Calu3 (cell line): ENCODE measurements at regions not wholly inside any gene's neighbourhood (a gene's known extent, or its start where the extent isn't known, plus 50 kb on each side); places are given as distances from the start of the nearest gene placed in this dataset.
"Not testable (repeated sequence)": the region's sequence is repeated elsewhere in the genome, so short reads cannot be mapped to it uniquely, and the experiment has no call there.

Experiments
- BruUV-seq: library from RNA; stranded (reverse); fragments of 400-500 nt; replicated peaks from 2 replicates; lab custom pipeline; 2021; lab: Mats Ljungman, UMichigan
- CTCF ChIA-PET: fragments of 300-600 bp; sonication (Branson Sonifier 250); formaldehyde crosslinking; loops from one replicate; lab custom pipeline; 2022; ENCODE audit warnings: antibody characterized with exemption; lab: Charles Lee
- DNase-seq: peaks from one replicate; pipeline ENCODE4 v3.0.0; 2022
- H3K27ac Mint-ChIP-seq: one replicate; pipeline ENCODE4 v1.8.0; 2022; ENCODE audit warnings: mixed read lengths; ENCODE audit not compliant: unreplicated experiment
- H3K27me3 Mint-ChIP-seq: one replicate; pipeline ENCODE4 v1.8.0; 2022; ENCODE audit warnings: mixed read lengths; ENCODE audit not compliant: unreplicated experiment
- H3K36me3 Mint-ChIP-seq: one replicate; pipeline ENCODE4 v1.8.0; 2022; ENCODE audit warnings: mild to moderate bottlenecking, moderate library complexity, mixed read lengths; ENCODE audit not compliant: insufficient read depth, unreplicated experiment
- H3K4me1 Mint-ChIP-seq: one replicate; pipeline ENCODE4 v1.8.0; 2022; ENCODE audit warnings: mild to moderate bottlenecking, low read depth, mixed read lengths; ENCODE audit not compliant: unreplicated experiment
- H3K4me3 Mint-ChIP-seq: one replicate; pipeline ENCODE4 v1.8.0; 2022; ENCODE audit warnings: mild to moderate bottlenecking, low read depth, moderate library complexity, mixed read lengths; ENCODE audit not compliant: unreplicated experiment
- H3K9me3 Mint-ChIP-seq: one replicate; pipeline ENCODE4 v1.8.0; 2022; ENCODE audit warnings: low read depth, mixed read lengths; ENCODE audit not compliant: unreplicated experiment
- intact Hi-C: fragments of 100-400 bp; cut with micrococcal nuclease; formaldehyde crosslinking; loops from one replicate; pipeline ENCODE4 v1.10.0; 2022; ENCODE audit not compliant: unreplicated experiment
- TF ChIP-seq, protein P1 (sequence below): fragments of 200-600 bp; IDR thresholded peaks from one replicate; pipeline ENCODE4 v1.8.0; 2022; ENCODE audit warnings: antibody characterized with exemption; ENCODE audit not compliant: unreplicated experiment

DNA sequence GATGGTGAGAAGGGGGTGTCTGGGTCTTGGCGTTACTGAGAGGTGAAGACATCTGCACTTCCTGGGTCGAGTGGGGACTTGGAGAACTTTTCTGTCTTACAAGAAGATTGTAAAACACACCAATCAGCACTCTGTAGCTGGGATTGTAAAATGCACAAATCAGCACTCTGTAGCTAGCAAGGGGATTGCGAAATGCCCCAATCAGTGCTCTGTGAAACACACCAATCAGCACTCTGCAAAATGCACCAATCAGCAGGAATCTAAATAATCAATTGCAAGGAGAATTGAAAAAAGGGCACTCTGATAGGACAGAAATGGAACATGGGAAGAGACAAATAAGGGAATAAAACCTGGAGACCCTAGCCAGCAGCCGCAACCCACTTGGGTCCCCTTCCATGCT, 376.1 kb upstream of the SFSWAP start:
- BruUV-seq, result no TSS peak
- no peaks in the 10 kb centered on the region for H3K4me1 Mint-ChIP-seq
- CTCF ChIA-PET, result no interaction called here
- H3K4me3 Mint-ChIP-seq, result no peak overlapping the region
- H3K27me3 Mint-ChIP-seq, result peaks cover 64% of the 10 kb centered on the region
- TF ChIP-seq, protein P1, sequence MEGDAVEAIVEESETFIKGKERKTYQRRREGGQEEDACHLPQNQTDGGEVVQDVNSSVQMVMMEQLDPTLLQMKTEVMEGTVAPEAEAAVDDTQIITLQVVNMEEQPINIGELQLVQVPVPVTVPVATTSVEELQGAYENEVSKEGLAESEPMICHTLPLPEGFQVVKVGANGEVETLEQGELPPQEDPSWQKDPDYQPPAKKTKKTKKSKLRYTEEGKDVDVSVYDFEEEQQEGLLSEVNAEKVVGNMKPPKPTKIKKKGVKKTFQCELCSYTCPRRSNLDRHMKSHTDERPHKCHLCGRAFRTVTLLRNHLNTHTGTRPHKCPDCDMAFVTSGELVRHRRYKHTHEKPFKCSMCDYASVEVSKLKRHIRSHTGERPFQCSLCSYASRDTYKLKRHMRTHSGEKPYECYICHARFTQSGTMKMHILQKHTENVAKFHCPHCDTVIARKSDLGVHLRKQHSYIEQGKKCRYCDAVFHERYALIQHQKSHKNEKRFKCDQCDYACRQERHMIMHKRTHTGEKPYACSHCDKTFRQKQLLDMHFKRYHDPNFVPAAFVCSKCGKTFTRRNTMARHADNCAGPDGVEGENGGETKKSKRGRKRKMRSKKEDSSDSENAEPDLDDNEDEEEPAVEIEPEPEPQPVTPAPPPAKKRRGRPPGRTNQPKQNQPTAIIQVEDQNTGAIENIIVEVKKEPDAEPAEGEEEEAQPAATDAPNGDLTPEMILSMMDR, result no peak
- H3K9me3 Mint-ChIP-seq, result peaks cover 11% of the 10 kb centered on the region
- H3K27ac Mint-ChIP-seq, result no peak overlapping the region
- intact Hi-C loops, result no loop called here
- DNase-seq, result no peak
- no peaks in the 10 kb centered on the region for H3K36me3 Mint-ChIP-seq

DNA sequence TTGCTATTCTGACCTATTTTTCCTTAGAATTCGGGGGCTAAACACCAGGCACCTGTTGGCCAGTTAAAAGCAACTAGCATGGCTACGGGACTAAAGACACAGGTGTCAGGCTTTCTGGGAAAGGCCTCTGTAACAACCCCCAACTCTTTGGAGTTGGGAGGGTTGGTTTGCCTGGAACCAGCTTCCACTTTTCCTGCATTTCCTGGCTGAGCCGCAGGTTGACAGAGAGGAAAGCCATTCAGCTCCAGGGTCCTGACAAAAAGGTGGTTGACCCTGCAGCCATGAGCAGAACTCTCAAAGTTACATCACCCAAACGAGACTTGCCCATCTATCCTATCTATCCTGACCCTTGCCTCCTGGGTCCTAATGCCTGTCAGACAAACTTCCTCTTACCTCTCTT, 375.4 kb upstream of the SFSWAP start:
- no peak overlapping the region for H3K4me3 Mint-ChIP-seq
- CTCF ChIA-PET, result no interaction called here

DNA sequence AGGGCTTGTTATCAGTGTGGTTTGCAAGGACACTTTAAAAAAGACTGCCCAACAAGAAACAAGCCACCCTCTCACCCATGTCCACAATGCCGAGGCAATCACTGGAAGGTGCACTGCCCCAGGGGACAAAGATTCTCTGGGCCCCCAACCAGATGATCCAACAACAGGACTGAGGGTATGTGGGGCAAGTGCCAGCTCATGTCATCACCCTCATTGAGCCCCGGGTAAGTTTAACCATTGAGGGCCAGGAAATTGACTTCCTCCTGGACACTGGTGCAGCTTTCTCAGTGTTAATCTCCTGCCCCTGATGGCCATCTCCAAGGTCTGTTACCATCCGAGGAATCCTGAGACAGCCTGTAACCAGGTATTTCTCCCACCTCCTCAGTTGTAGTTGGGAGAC, 373.0 kb upstream of the SFSWAP start:
- BruUV-seq, DNase-seq, H3K27ac Mint-ChIP-seq, H3K4me1 Mint-ChIP-seq, intact Hi-C loops, CTCF ChIA-PET, H3K36me3 Mint-ChIP-seq, H3K4me3 Mint-ChIP-seq, H3K9me3 Mint-ChIP-seq: not testable (repeated sequence)
- peaks cover 54% of the 10 kb centered on the region for H3K27me3 Mint-ChIP-seq

More for the DNA sequence above, 375.4 kb upstream of the SFSWAP start:
- Mint-ChIP-seq H3K27ac (no peak overlapping the region), H3K4me1 (no peaks in the 10 kb centered on the region), H3K9me3 (peaks cover 5% of the 10 kb centered on the region), H3K36me3 (no peaks in the 10 kb centered on the region), H3K27me3 (peaks cover 64% of the 10 kb centered on the region)
- intact Hi-C loops, result no loop called here
- no TSS peak for BruUV-seq
- TF ChIP-seq, protein P1, result no peak
- no peak for DNase-seq

DNA sequence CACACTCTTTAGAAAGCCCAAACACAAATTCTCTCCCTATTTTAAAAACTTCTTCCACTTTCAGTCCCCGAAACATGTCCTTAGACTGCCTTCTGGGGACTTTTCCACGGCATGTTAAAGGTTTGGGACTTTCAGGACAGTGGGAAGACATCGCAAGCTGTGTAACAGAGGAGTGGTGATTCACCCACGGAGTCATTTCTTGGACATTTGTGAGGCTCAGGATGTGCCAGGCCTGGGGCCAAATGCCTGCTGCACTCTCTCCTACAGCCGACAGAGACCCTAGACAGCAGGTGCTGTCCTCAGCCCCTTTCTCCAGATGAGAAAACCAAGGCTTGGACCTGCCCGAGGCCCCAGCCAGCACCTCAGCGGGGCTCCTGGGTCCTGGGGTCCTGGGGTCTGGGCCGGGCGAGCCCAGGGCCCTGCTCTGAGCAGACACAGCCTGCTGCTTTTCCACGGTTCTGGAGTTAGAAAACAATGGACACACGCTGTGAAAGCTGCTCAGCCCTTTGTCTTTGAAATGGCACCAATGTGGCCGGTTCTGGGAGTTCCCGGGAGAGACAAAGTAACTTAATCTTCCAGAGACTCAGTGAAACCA, 370.2 kb upstream of the SFSWAP start:
- H3K27me3 Mint-ChIP-seq, result peaks cover 34% of the 10 kb centered on the region
- H3K27ac Mint-ChIP-seq, result no peak overlapping the region
- H3K36me3 Mint-ChIP-seq, result no peaks in the 10 kb centered on the region
- H3K4me1 Mint-ChIP-seq, result no peaks in the 10 kb centered on the region
- BruUV-seq, result no TSS peak
- intact Hi-C loops, result no loop called here
- no peak for DNase-seq
- CTCF ChIA-PET, result no interaction called here
- H3K9me3 Mint-ChIP-seq, result no peaks in the 10 kb centered on the region
- no peak overlapping the region for H3K4me3 Mint-ChIP-seq
- TF ChIP-seq, protein P1, result no peak

DNA sequence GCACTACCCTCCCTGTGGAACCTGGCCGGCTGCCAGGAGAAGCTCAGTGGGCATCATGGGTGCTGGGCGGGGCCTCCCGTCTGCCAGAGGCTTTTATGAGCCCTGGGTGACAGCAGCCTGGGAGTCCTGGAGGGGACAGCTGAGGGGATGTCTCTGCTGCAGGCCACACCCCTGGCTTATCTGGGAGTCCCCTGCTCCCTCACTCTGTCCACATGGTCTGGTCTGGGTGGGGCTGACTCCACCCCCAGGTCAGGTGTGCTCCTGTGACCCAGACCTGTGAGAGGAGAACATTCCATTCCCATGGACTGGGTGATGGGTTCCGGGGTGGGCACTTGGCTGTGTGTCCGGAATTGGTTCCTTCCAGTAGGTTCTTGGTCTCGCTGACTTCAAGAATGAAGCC, 369.3 kb upstream of the SFSWAP start:
- intact Hi-C loops, BruUV-seq, H3K4me3 Mint-ChIP-seq: not testable (repeated sequence)

DNA sequence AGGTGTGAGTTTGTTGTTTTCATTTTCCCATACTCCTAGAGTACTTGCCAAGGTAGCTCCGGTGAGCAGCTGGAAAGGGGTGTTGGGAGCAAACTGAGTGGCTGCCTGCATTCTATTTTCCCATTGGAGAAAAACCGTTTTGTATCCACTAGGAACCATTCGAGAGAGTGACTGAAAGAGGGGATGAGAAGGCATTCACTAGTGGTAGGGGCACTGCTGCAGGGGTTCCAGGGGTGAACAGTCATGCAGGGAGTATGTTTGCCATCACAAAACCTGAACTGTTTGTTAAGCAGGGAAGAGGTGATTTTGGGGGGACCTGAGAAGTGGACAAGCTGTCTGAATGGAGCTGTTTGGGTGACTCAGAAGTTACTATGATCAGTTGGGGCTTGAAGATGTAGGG, 367.5 kb upstream of the SFSWAP start:
- H3K36me3 Mint-ChIP-seq, DNase-seq, BruUV-seq, H3K4me1 Mint-ChIP-seq, H3K9me3 Mint-ChIP-seq, H3K4me3 Mint-ChIP-seq, CTCF ChIA-PET, H3K27ac Mint-ChIP-seq, intact Hi-C loops: not testable (repeated sequence)
- H3K27me3 Mint-ChIP-seq, result peaks cover 24% of the 10 kb centered on the region

More for the DNA sequence above, 369.3 kb upstream of the SFSWAP start:
- H3K27ac Mint-ChIP-seq, DNase-seq, H3K4me1 Mint-ChIP-seq, CTCF ChIA-PET, H3K36me3 Mint-ChIP-seq, H3K9me3 Mint-ChIP-seq: not testable (repeated sequence)
- H3K27me3 Mint-ChIP-seq, result peaks cover 28% of the 10 kb centered on the region

DNA sequence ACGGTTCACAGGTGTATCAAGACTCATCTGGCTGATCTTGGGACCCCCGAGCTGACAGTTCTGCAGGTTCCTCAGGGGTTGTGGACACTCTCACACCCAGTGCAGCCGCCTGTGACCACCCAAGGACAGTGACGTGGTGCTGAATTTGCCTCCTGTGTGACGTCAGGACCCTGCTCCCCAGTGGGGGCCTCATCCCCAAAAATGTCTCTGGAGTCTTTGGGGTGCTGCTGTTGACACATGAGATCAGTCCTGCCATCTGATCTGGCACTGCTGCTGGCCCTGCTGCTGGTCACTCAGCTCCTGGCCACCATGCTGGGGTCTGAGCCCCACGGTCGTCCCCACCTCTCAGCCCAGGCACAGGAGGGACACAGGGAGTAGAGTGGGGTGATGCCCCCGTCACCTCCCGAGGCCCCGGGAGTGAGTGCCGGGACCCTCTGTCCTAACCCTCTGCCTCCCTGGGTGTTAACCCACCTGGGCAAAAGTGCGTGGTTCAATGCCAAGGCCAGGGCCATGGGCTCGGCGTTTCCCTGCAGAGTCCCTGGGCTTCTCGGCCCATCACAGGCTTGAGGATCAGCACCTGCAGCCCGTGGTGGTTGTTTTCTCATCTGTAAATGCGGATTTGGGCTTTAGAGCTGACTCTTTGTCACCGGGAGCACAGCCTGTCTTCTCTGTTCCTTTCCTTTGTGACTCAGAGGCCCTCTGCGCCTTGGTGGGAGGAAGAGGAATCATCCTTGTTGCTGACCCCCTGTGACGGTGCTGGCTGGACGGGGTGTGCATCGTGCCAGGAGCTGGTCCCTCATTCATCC, 366.0 kb upstream of the SFSWAP start:
- intact Hi-C loops, H3K27ac Mint-ChIP-seq, BruUV-seq, H3K9me3 Mint-ChIP-seq, CTCF ChIA-PET, H3K4me3 Mint-ChIP-seq, H3K4me1 Mint-ChIP-seq, DNase-seq, H3K36me3 Mint-ChIP-seq: not testable (repeated sequence)
- peaks cover 31% of the 10 kb centered on the region for H3K27me3 Mint-ChIP-seq
